Limb (tissue), 2 donors: ENCODE measurements at regions not wholly inside any gene's neighbourhood (a gene's known extent, or its start where the extent isn't known, plus 50 kb on each side); places are given as distances from the start of the nearest gene placed in this dataset.
A peak's percentile ranks its signal among the peaks of the same experiment; 100 is the strongest.

Experiments used
- DNase-seq, 2 donors: peaks; one replicate each; pipeline ENCODE4 v3.0.0-alpha.2; 2016; ENCODE audit errors: extremely low spot score in 2 of 2

GRCh38 chr14:95466506-95466905 lies 49.9 kb downstream of the SYNE3 start:
- no peak for DNase-seq

DNA sequence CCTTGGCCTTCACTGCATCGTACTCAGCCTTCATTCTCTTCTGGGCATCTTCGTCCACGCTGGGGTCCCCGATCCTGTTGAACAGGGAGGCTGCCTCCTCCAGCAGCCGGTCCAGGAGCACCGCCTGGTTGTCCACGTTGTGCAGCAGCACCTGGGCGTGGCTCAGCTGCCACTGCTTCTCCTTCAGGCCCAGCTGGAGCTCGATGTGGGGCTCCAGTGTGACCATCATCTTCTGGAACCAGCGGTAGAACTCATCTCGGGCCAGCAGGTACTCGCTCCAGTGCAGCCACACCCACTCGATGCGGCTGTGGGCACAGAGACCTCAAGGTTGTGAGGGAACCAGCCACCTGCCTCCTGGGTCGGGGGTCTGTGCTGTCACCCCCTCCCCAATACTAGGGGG lies 50.5 kb downstream of the SYNE3 start:
- no peak for DNase-seq

GRCh38 chr14:95465358-95465757 lies 51.1 kb downstream of the SYNE3 start:
- no peak for DNase-seq

- DNase-seq = no peak
Observed at GRCh38 chr14:95464514-95464913, 51.9 kb downstream of the SYNE3 start.

DNA sequence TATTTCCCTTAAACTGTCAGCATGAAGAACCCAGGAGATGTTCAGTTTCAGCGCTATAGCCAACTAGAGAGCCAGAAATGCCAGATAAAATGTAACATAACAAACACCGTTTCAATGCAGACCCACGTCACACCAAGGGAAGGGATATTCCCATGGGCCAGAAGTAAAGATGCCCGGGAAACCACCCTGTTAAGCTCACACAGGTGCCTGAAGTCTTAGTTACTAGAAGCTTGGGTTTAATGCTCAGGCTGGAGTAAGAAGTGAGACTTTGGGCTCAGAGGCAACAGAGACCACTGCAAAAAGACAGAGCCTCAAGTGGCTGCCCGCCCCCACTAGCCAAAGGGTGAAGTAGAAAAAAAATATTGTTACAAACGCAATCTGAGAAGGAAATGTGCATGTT lies 52.3 kb downstream of the SYNE3 start:
- DNase-seq = no peak

GRCh38 chr14:95463171-95463901 lies 53.1 kb downstream of the SYNE3 start:
- no peak for DNase-seq

DNA sequence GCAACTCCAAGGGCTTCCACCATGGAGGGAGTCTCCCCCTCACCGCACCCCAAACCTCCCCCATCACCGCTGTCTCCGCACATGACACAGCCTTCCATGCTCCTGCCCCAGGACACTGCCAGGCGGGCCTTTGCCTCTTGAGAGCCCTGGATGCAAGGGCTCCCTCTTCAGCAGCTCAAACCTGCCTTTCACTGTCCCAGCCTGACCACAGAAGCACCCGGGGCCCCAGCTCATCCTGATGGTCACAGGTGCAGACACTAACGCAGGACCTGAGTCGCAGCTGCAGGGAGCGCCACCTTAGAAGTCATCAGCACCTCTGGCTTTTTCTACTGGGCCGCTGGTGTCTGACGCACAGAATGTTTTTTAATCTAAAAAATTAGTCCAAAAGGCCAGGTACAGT lies 54.0 kb downstream of the SYNE3 start:
- no peak for DNase-seq

GRCh38 chr14:95460647-95461478 lies 55.6 kb downstream of the SYNE3 start:
- DNase-seq = peak in 1 of 2 donors; percentile 53

DNA sequence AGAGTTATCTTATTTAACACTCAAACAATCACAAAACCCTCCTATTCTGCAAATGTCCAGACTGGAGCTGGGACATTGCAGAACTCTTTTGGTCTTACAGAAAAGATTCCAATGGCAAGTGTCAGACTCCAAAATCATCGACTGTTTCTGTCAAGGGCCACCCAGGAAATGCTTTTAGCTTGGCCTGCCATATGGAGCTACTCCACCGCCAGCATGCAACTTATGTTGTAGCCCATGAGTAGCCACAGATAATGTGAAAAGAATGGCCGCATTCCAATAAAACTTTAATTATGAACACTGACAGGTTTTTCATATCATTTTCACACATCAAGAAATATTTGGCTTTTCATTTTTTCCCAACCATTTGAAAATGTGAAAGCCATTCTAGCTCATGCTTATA lies 57.5 kb downstream of the SYNE3 start:
- DNase-seq = no peak

DNA sequence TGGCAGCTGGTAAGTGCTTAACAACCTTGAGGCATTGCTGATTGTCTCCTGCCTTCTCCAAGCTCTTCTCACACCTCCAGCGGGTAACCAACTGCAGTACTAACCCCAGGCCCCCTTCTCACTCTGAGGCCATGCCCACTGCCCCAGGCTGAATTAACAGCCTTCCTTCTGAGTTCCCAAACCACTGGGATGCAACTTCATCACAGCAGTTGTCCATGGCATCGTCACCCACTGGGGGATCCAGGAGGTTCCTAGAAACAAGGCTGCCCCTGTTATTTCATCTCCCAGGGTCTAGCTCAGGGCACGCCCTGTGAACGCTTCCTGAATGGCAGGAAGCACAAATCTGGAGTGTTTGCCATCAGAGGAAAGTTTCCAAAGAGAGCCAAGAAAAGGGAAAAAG lies 58.0 kb downstream of the SYNE3 start:
- DNase-seq = no peak

GRCh38 chr14:95456281-95456680 lies 60.2 kb downstream of the SYNE3 start:
- DNase-seq = no peak

DNA sequence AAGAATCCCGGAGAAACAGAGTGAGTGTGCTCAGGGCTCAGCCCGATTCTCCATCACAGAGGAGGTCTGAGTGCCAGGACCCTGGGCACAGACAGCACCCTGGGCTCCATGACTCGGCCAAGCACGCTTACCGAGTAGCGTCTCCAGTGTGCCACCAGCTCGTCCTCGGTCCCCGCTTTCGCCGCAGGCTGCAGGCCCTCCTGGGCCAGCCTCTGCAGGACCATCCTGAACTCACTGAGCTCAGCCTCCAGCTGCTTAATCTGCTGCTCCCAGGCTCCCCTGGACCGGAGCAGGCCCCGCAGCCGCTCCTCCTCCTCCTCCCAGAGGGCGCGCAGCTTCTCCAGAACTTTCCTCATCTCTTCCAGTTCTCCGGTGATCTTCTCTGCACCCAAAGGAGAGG lies 61.2 kb downstream of the SYNE3 start:
- no peak for DNase-seq

- DNase-seq = no peak
Observed at GRCh38 chr14:95453713-95453980, 62.8 kb downstream of the SYNE3 start.

- no peak for DNase-seq
Observed at GRCh38 chr14:95452893-95453712, 63.3 kb downstream of the SYNE3 start.

DNA sequence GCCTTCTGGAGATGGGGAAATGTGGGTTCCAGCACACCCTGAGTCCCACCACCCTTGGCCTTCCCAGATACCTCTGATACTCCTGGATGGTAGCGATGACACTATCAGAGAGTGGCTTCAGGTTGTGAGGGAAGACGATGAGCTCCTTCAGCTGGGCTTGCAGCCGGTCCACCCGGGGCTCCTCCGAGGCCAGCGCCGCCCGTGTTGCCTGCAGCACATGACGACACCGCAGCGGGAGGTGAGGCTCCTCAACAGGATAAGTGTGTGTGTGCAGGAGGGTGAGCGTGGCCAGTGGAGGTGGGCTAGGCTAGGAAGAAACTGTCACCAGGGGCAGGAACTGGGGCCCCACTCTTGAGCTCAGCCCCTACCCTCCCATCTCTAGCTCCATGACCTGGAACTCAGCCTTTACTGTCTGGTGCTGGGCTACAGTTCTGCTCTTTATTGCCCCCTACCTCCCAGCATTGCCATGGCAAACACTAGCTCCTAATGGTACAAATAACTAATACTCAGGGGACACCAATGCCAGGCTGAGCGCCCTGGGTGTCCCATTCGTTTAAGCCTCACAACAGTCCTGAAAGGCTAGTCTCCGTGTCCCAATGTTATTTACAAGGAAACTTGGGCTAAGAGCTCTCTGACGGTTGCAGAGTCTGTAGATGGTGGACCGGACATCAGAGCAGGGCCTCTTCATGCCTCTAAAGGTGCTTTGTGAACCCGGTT lies 64.1 kb downstream of the SYNE3 start:
- no peak for DNase-seq

DNA sequence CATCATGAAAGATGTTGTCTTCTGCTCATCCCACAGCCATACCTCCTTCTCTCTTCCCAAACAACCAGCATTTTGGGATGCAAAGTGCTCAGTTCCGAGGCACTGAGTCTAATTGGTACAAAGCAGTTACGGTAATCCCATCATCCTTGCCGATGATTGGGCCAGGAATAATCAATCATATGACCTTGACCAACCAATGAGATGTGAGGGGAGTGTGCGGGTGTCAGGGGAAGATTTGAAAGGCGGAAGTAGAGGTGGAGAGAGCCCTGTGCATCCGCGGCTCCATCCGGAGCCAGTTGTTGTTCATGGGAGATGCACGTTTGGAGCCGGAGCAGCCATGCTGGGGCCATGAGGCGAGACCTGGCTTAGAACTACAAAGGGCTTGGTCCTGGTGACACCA lies 67.3 kb downstream of the SYNE3 start:
- no peak for DNase-seq

DNA sequence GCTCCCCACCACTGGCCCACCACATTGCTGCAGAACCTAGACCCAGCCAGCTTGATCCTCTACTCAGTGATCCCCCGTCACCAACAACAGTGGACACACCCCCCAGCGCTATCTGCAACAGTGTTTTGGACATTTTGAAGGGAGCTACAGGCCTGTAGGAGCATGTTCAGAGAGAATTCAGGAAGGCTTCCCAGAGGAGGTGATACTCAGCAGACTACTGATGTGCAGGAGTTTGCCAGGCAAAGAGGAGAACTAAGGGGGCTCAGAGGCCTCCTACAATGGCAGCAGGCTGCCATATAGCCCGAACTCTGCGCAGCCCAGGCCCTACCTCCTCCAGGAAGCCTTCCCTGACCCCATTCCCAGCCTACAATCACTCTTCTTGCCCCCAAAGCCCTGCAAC lies 70.0 kb downstream of the SYNE3 start:
- no peak for DNase-seq

- no peak for DNase-seq
Observed at GRCh38 chr14:95445676-95446075, 70.8 kb downstream of the SYNE3 start.

DNA sequence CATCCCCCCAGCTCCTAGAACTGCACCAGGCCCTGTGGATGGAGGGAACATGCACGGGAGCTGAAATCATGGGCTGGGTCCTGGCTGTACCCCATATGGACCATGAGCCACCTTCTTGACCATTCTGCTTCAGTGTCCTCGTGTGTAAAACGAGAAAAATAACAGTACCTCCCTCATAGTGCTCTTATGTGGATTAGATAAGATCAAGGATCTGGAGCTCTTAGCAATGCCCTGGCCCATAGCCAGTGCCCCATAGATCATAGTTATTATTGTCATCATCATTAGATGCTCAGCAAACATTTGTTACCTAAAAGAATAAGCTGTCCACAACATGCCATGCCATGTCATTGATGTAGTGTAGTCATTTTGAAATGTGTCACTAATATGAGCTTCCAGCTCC lies 71.3 kb downstream of the SYNE3 start:
- DNase-seq = no peak

GRCh38 chr14:95444132-95445129 lies 72.0 kb downstream of the SYNE3 start:
- DNase-seq = no peak

DNA sequence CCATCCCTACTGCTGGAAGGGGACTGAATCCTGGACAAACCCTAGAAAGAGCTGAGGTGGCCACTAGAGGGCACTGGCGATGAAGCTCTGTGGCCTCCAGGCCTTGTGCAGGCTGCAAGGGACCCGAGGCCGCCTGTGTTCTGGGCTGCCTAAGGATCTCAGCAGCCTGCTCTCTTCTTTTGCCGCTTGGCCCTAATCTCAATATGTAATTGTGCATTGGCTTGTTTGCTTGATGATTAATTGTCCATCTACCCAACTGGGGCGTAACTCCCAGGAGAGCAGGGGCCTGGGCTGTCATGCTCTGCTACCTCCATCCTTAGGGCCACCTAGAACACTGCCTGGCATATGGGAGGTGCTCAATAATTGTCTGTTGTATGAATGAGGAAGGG lies 73.8 kb downstream of the SYNE3 start:
- peak; percentile 72 to 86 for DNase-seq
